A549 (cell line): ENCODE measurements at regions not wholly inside any gene's neighbourhood (a gene's known extent, or its start where the extent isn't known, plus 50 kb on each side); places are given as distances from the start of the nearest gene placed in this dataset.

Experiments used
- ATAC-seq, 2 experiments: fragments of 200-7000 bp in 1 of 2; fragments of >200 bp in 1 of 2; cut with Nextera tagmentation in 1 of 2; cut with Tn5 transposase in 1 of 2; 3 replicates each; pipeline versions ENCODE4 v1.8.0 to v1.9.1; 2018 to 2020; ENCODE audit warnings: mild to moderate bottlenecking in 1 of 2, moderate library complexity in 1 of 2
- CTCF ChIA-PET: fragments of 300-600 bp; sonication (Branson Sonifier 250); formaldehyde crosslinking; extraction: SDS; loops from one replicate; lab custom pipeline; 2021; ENCODE audit warnings: antibody characterized with exemption, inconsistent platforms; lab: Yijun Ruan, JAX
- POLR2A ChIA-PET: fragments of 350-600 bp; formaldehyde crosslinking; extraction: SDS; loops from one replicate; lab custom pipeline; 2021; ENCODE audit warnings: antibody characterized with exemption, inconsistent platforms; lab: Yijun Ruan, JAX
- DNase-seq, 2 experiments: peaks; one replicate each; pipeline versions ENCODE4 v3.0.0 to v3.0.0-alpha.2; 2011 to 2016; ENCODE audit warnings: low read depth in 1 of 2, low spot score in 1 of 2
- FAIRE-seq: peaks from 2 replicates; lab custom pipeline; 2011; peaks lifted over from hg19 to GRCh38; lab: Jason Lieb, UNC
- H3K27ac ChIP-seq, 2 experiments: fragments of >200 bp; sonication (Bioruptor Twin); formaldehyde crosslinking; 3 replicates each; pipeline ENCODE4 v1.5.1; 2016 to 2017
- H3K4me1 ChIP-seq: fragments of >200 bp; sonication (Bioruptor Twin); formaldehyde crosslinking; 3 replicates; pipeline ENCODE4 v1.6.1; 2016
- H3K4me2 ChIP-seq: fragments of >200 bp; sonication (Bioruptor Twin); formaldehyde crosslinking; 3 replicates; pipeline ENCODE4 v1.6.1; 2016
- H3K4me3 ChIP-seq: fragments of >200 bp; sonication (Bioruptor Twin); formaldehyde crosslinking; 3 replicates; pipeline ENCODE4 v1.5.1; 2016
- H3K9me3 ChIP-seq: fragments of >200 bp; sonication (Bioruptor Twin); formaldehyde crosslinking; 3 replicates; pipeline ENCODE4 v1.6.1; 2016
- BHLHE40 ChIP-seq: IDR thresholded peaks from 2 replicates; pipeline ENCODE4 v1.6.1; 2012; ENCODE audit warnings: low read depth, low read length, inconsistent platforms
- CBX2 ChIP-seq: fragments of 200-600 bp; sonication (generic); IDR thresholded peaks from 2 replicates; pipeline ENCODE4 v1.6.1; 2016; ENCODE audit warnings: low read depth, mild to moderate bottlenecking, borderline replicate concordance
- FOSL2 ChIP-seq, 2 experiments: fragments of 450-650 bp in 1 of 2; fragments of >200 bp in 1 of 2; sonication (Bioruptor Twin) in 1 of 2; formaldehyde crosslinking; IDR thresholded peaks; 2 replicates each; pipeline versions ENCODE4 v1.5.0 to v1.6.1; 2016 to 2020; ENCODE audit warnings: mild to moderate bottlenecking in 1 of 2, moderate library complexity in 1 of 2
- FOXS1 ChIP-seq: fragments of 250-450 bp; sonication (Bioruptor Pico); IDR thresholded peaks from 2 replicates; pipeline ENCODE4 v1.5.0; 2020; ENCODE audit warnings: mild to moderate bottlenecking, moderate library complexity
- HDAC2 ChIP-seq: fragments of 200-600 bp; sonication (generic); IDR thresholded peaks from 2 replicates; pipeline ENCODE4 v1.6.1; 2016
- HEYL ChIP-seq: fragments of 250-450 bp; sonication (Bioruptor Pico); IDR thresholded peaks from 2 replicates; pipeline ENCODE4 v1.8.0; 2021; ENCODE audit warnings: mild to moderate bottlenecking, moderate library complexity
- HOXB13 ChIP-seq: fragments of 250-450 bp; sonication (Bioruptor Pico); IDR thresholded peaks from 2 replicates; pipeline ENCODE4 v1.5.0; 2020; ENCODE audit warnings: low read depth, mild to moderate bottlenecking, moderate library complexity
- MAFK ChIP-seq: fragments of 450-650 bp; IDR thresholded peaks from 2 replicates; pipeline ENCODE4 v1.6.1; 2014; ENCODE audit not compliant: partially characterized antibody
- MAZ ChIP-seq: fragments of 150-350 bp; IDR thresholded peaks from 2 replicates; pipeline ENCODE4 v1.6.1; 2014; ENCODE audit warnings: antibody characterized with exemption, low read depth, low read length, borderline replicate concordance
- NFE2L2 ChIP-seq: fragments of 150-350 bp; conservative IDR thresholded peaks from 2 replicates; pipeline ENCODE4 v1.6.1; 2014; ENCODE audit warnings: low read length
- POLR2A ChIP-seq: IDR thresholded peaks from 2 replicates; pipeline ENCODE4 v1.6.1; 2012; ENCODE audit warnings: mild to moderate bottlenecking, low read length
- RAD21 ChIP-seq, 2 experiments: fragments of >200 bp in 1 of 2; sonication (Bioruptor Twin) in 1 of 2; formaldehyde crosslinking in 1 of 2; IDR thresholded peaks in 1 of 2; conservative IDR thresholded peaks in 1 of 2; 2 replicates in 1 of 2; 3 replicates in 1 of 2; pipeline ENCODE4 v1.6.1; 2012 to 2018; ENCODE audit warnings: inconsistent platforms in 1 of 2
- RCOR1 ChIP-seq: fragments of 150-350 bp; IDR thresholded peaks from 2 replicates; pipeline ENCODE4 v1.6.1; 2014; ENCODE audit warnings: antibody characterized with exemption, low read length, low read depth
- RNF2 ChIP-seq: fragments of 200-600 bp; sonication (generic); IDR thresholded peaks from 2 replicates; pipeline ENCODE4 v1.6.1; 2016; ENCODE audit warnings: low read depth, mild to moderate bottlenecking, antibody characterized with exemption, moderate library complexity, borderline replicate concordance
- SMC3 ChIP-seq: fragments of >200 bp; sonication (Bioruptor Twin); formaldehyde crosslinking; IDR thresholded peaks from 3 replicates; pipeline ENCODE4 v1.6.1; 2018; ENCODE audit warnings: inconsistent platforms
- TP53 ChIP-seq: fragments of 250-450 bp; sonication (Bioruptor Pico); IDR thresholded peaks from 2 replicates; pipeline ENCODE4 v1.5.0; 2021; ENCODE audit warnings: mild to moderate bottlenecking, moderate library complexity
- WGBS: methylation state at CpG from one replicate; pipeline ENCODE4 v1.1.6; 2017; ENCODE audit errors: missing lambda C conversion rate; 5-methylcytosine and 5-hydroxymethylcytosine counted together
- TF ChIP-seq, protein P1 (sequence below): fragments of >200 bp; sonication (Bioruptor Twin); formaldehyde crosslinking; IDR thresholded peaks from 2 replicates; pipeline ENCODE4 v1.6.1; 2016
- TF ChIP-seq, protein P2 (sequence below): fragments of 250-450 bp; sonication (Bioruptor Pico); IDR thresholded peaks from 2 replicates; pipeline ENCODE4 v1.5.0; 2021; ENCODE audit warnings: mild to moderate bottlenecking, moderate library complexity, borderline replicate concordance
- TF ChIP-seq, protein P3 (sequence below): fragments of 250-450 bp; sonication (Bioruptor Pico); IDR thresholded peaks from 2 replicates; pipeline ENCODE4 v1.5.0; 2020; ENCODE audit warnings: low read depth, mild to moderate bottlenecking, moderate library complexity
- TF ChIP-seq, protein P4 (sequence below): IDR thresholded peaks from 2 replicates; pipeline ENCODE4 v1.6.1; 2012
- TF ChIP-seq, protein P5 (sequence below): fragments of 450-650 bp; IDR thresholded peaks from 2 replicates; pipeline ENCODE4 v1.6.1; 2014; ENCODE audit warnings: antibody characterized with exemption
- TF ChIP-seq, protein P6 (sequence below): IDR thresholded peaks from 2 replicates; pipeline ENCODE4 v1.6.1; 2012; ENCODE audit warnings: low read depth, borderline replicate concordance
- TF ChIP-seq, protein P7 (sequence below): fragments of >200 bp; sonication (Bioruptor Twin); formaldehyde crosslinking; IDR thresholded peaks from 3 replicates; pipeline ENCODE4 v1.6.1; 2016

DNA sequence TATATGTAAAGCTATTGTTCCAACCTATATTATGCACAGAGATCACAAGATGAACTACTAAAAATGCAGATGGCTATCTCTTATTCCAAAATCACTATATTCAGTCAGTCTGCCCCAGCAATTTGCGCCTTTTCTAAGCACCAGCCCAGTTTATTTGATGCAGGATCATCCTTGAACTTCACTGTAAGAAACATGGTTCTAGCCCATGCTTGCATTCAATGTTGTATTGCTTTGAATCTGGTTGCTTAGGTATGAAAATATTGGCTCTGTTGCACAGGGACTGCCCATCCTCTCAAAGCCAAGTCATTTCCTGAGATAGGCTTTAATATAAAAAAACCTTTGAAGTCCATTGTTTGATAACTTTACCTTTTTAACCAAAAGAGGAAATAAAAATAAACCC, 170.5 kb upstream of the LRIG1 start (continued):
- TF ChIP-seq RNF2 (no peak), FOSL2 (IDR thresholded peaks at IDR 0.05) (no peak), FOSL2 (CRISPR knock-in tag; IDR thresholded peaks at IDR 0.05) (no peak)
- TF ChIP-seq, all 56 proteins: peak for 0

DNA sequence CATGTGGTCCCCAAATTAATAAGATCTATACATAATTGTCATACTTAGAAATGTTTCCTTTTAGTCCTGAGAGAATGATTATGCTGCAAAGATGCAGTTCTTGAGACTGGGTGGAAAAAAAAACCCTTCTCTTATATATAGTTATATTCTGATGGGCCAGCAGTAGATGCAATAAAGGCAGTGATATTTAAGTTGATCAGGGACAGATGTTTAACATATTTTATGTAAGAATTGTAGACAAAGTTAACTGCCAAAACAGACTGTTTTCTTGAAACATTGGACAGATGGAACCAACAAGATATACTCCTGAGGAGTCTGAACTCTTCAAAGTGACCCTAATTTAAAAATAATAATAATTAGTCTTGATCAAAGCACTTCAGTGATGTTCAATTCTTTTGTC, 172.0 kb upstream of the LRIG1 start:
- CTCF ChIA-PET, result no interaction called here
- Histone ChIP-seq H3K4me3 (no peak overlapping the region), H3K9me3 (no peaks in the 10 kb centered on the region), H3K27ac (no peak overlapping the region), H3K4me1 (no peaks in the 10 kb centered on the region), H3K4me2 (no peak overlapping the region)
- ATAC-seq (no peak), DNase-seq (no peak), FAIRE-seq (no peak)
- POLR2A ChIA-PET, result no interaction called here
- no peak for TF ChIP-seq HOXB13 (CRISPR knock-in tag)
- TF ChIP-seq, protein P1, sequence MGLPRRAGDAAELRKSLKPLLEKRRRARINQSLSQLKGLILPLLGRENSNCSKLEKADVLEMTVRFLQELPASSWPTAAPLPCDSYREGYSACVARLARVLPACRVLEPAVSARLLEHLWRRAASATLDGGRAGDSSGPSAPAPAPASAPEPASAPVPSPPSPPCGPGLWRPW, result no peak
- TF ChIP-seq, protein P2, sequence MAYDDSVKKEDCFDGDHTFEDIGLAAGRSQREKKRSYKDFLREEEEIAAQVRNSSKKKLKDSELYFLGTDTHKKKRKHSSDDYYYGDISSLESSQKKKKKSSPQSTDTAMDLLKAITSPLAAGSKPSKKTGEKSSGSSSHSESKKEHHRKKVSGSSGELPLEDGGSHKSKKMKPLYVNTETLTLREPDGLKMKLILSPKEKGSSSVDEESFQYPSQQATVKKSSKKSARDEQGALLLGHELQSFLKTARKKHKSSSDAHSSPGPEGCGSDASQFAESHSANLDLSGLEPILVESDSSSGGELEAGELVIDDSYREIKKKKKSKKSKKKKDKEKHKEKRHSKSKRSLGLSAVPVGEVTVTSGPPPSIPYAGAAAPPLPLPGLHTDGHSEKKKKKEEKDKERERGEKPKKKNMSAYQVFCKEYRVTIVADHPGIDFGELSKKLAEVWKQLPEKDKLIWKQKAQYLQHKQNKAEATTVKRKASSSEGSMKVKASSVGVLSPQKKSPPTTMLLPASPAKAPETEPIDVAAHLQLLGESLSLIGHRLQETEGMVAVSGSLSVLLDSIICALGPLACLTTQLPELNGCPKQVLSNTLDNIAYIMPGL (CRISPR knock-in tag), result no peak
- no peak for TF ChIP-seq HDAC2
- TF ChIP-seq, protein P3, sequence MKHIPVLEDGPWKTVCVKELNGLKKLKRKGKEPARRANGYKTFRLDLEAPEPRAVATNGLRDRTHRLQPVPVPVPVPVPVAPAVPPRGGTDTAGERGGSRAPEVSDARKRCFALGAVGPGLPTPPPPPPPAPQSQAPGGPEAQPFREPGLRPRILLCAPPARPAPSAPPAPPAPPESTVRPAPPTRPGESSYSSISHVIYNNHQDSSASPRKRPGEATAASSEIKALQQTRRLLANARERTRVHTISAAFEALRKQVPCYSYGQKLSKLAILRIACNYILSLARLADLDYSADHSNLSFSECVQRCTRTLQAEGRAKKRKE (CRISPR knock-in tag), result no peak
- TF ChIP-seq BHLHE40, result no peak
- TF ChIP-seq, protein P4, sequence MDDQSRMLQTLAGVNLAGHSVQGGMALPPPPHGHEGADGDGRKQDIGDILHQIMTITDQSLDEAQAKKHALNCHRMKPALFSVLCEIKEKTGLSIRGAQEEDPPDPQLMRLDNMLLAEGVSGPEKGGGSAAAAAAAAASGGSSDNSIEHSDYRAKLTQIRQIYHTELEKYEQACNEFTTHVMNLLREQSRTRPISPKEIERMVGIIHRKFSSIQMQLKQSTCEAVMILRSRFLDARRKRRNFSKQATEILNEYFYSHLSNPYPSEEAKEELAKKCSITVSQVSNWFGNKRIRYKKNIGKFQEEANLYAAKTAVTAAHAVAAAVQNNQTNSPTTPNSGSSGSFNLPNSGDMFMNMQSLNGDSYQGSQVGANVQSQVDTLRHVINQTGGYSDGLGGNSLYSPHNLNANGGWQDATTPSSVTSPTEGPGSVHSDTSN, result no peak
- TF ChIP-seq, protein P5, sequence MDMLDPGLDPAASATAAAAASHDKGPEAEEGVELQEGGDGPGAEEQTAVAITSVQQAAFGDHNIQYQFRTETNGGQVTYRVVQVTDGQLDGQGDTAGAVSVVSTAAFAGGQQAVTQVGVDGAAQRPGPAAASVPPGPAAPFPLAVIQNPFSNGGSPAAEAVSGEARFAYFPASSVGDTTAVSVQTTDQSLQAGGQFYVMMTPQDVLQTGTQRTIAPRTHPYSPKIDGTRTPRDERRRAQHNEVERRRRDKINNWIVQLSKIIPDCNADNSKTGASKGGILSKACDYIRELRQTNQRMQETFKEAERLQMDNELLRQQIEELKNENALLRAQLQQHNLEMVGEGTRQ, result no peak
- no peak for TF ChIP-seq TP53 (CRISPR knock-in tag)
- no peak for TF ChIP-seq RCOR1
- TF ChIP-seq, protein P6, sequence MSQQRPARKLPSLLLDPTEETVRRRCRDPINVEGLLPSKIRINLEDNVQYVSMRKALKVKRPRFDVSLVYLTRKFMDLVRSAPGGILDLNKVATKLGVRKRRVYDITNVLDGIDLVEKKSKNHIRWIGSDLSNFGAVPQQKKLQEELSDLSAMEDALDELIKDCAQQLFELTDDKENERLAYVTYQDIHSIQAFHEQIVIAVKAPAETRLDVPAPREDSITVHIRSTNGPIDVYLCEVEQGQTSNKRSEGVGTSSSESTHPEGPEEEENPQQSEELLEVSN, result no peak
- TF ChIP-seq POLR2A, result no peak
- no peak for TF ChIP-seq HEYL
- TF ChIP-seq, protein P7, sequence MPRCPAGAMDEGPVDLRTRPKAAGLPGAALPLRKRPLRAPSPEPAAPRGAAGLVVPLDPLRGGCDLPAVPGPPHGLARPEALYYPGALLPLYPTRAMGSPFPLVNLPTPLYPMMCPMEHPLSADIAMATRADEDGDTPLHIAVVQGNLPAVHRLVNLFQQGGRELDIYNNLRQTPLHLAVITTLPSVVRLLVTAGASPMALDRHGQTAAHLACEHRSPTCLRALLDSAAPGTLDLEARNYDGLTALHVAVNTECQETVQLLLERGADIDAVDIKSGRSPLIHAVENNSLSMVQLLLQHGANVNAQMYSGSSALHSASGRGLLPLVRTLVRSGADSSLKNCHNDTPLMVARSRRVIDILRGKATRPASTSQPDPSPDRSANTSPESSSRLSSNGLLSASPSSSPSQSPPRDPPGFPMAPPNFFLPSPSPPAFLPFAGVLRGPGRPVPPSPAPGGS, result no peak
- TF ChIP-seq CBX2, result no peak
- no peak for TF ChIP-seq RNF2
- TF ChIP-seq FOXS1, result no peak
- TF ChIP-seq RAD21 (conservative IDR thresholded peaks at IDR 0.05 in 1 of 2, IDR thresholded peaks at IDR 0.05 in 1 of 2), result no peak

DNA sequence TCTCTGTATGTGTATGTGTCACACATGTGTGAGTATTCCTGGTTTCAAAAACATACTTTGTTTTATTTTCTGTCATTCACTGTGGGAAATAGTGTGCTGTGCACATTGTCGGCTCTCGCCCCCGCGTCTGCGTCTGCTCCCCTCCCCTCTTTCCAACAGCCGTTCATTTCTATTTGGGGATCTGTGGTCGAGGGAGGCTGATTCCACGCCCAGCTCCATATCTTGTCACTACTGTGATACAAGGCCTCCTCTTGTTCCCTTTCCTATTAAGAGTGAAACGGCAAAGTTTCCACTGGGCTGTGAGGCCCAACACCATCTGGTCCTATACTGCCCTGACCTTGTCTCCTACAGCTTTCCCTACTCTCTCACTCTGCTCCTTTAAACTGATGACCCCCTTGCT, 172.5 kb upstream of the LRIG1 start:
- ATAC-seq (no peak), DNase-seq (no peak), FAIRE-seq (no peak)
- Histone ChIP-seq H3K27ac (no peak overlapping the region), H3K4me3 (no peak overlapping the region), H3K4me2 (no peak overlapping the region), H3K4me1 (no peaks in the 10 kb centered on the region), H3K9me3 (no peaks in the 10 kb centered on the region)
- 66% methylated on average over 9 of the region's 9 CpGs for WGBS
- TF ChIP-seq HOXB13 (CRISPR knock-in tag) (no peak), MAZ (no peak), POLR2A (no peak), SMC3 (no peak), MAFK (no peak), BHLHE40 (no peak), NFE2L2 (no peak)
- TF ChIP-seq, protein P2 (CRISPR knock-in tag), result no peak
- CTCF ChIA-PET, result no interaction called here
- POLR2A ChIA-PET, result no interaction called here
